ENCODE measurements at regions not wholly inside any gene's neighbourhood (a gene's known extent, or its start where the extent isn't known, plus 50 kb on each side); places are given as distances from the start of the nearest gene placed in this dataset.
"Not testable (repeated sequence)": the region's sequence is repeated elsewhere in the genome, so short reads cannot be mapped to it uniquely, and the experiment has no call there.

GRCh38 chr2:160583813-160584537 is 90.4 kb upstream of the RBMS1 start:
- DNase-seq = no peak
- CTCF ChIA-PET = no interaction called here
- H3K36me3 ChIP-seq (ENCODE audit: control insufficient read depth in 4 of 4, insufficient read depth in 4 of 4, low read length in 3 of 4) = no peaks in the 10 kb centered on the region
- WGBS (ENCODE audit: insufficient coverage) = 98% methylated on average over 6 of the region's 8 CpGs
- no peak overlapping the region for H3K4me3 ChIP-seq (ENCODE audit: control insufficient read depth in 1 of 7, extremely low read depth in 1 of 7, insufficient read depth in 4 of 7, low read depth in 2 of 7, low read length in 6 of 7)
- POLR2A ChIA-PET = no interaction called here
- H3K4me1 ChIP-seq (ENCODE audit: control extremely low read depth in 1 of 4, control insufficient read depth in 4 of 4, insufficient read depth in 4 of 4, low read length in 3 of 4) = no peaks in the 10 kb centered on the region
- H3K27me3 ChIP-seq (replicated peaks in 2 of 5; ENCODE audit: control insufficient read depth in 4 of 5, insufficient read depth in 5 of 5, low read length in 4 of 5) = no peaks in the 10 kb centered on the region
- no peaks in the 10 kb centered on the region for H3K9me3 ChIP-seq (ENCODE audit: control extremely low read depth in 1 of 5, control insufficient read depth in 4 of 5, insufficient read depth in 2 of 5, low read depth in 1 of 5, low read length in 4 of 5)
- H3K27ac ChIP-seq (ENCODE audit: insufficient read depth in 1 of 2, low read depth in 1 of 2, low read length in 2 of 2, poor library complexity in 1 of 2, severe bottlenecking in 2 of 2) = no peak overlapping the region

DNA sequence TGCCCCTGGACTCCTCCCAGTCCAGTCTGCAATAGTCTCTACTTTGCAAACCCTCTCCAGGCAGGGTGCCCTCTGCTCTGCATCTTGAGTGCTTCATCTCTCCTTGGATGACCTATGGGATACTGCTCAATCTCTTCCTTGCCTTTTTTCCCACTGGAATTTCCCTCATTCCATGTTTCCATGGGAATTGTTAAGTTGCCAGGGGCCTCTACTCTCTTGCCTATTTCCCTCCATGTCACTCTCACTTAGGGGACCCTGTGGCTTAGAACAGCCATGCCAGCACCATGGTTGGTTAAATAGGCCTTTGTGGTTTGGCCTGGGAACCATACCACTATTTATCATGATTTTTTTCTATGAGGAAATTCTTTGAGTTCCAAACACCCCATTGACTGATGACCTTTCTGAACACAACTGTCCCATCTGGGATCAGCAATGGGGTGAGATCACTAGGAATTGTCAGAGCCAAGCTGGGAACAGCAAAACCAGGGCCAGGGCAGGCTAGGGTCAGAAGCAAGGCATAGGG is 91.4 kb upstream of the RBMS1 start:
- POLR2A ChIA-PET = no interaction called here
- no peaks in the 10 kb centered on the region for H3K9me3 ChIP-seq (ENCODE audit: control extremely low read depth in 1 of 5, control insufficient read depth in 4 of 5, insufficient read depth in 2 of 5, low read depth in 1 of 5, low read length in 4 of 5)
- H3K36me3 ChIP-seq (ENCODE audit: control insufficient read depth in 4 of 4, insufficient read depth in 4 of 4, low read length in 3 of 4) = no peaks in the 10 kb centered on the region
- H3K27me3 ChIP-seq (replicated peaks in 2 of 5; ENCODE audit: control insufficient read depth in 4 of 5, insufficient read depth in 5 of 5, low read length in 4 of 5) = no peaks in the 10 kb centered on the region
- no peaks in the 10 kb centered on the region for H3K4me1 ChIP-seq (ENCODE audit: control extremely low read depth in 1 of 4, control insufficient read depth in 4 of 4, insufficient read depth in 4 of 4, low read length in 3 of 4)
- no peak for DNase-seq
- H3K4me3 ChIP-seq (ENCODE audit: control insufficient read depth in 1 of 7, extremely low read depth in 1 of 7, insufficient read depth in 4 of 7, low read depth in 2 of 7, low read length in 6 of 7) = no peak overlapping the region
- H3K27ac ChIP-seq (ENCODE audit: insufficient read depth in 1 of 2, low read depth in 1 of 2, low read length in 2 of 2, poor library complexity in 1 of 2, severe bottlenecking in 2 of 2) = no peak overlapping the region
- CTCF ChIA-PET = no interaction called here

DNA sequence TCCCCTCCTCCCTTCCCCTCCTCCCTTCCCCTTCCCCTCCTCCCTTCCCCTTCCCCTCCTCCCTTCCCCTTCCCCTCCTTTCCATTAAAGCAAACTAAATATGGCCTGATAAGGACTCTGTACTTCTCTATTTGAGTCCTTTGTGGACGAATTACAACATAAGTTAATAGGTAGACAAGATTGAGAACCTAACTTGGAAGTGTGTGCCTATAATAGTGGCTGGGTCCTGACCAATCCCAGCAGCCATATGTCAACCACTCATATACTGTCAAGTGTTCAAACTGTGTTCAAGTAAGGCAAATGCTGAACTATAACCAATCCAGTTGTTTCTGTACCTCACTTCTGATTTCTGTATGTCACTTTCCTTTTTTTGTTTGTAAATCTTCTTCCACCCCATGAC is 97.1 kb upstream of the RBMS1 start:
- peaks cover 0 to 7% (median 0%) of the 10 kb centered on the region in 5 experiments for H3K9me3 ChIP-seq (ENCODE audit: control extremely low read depth in 1 of 5, control insufficient read depth in 4 of 5, insufficient read depth in 2 of 5, low read depth in 1 of 5, low read length in 4 of 5)
- H3K27me3 ChIP-seq (replicated peaks in 2 of 5; ENCODE audit: control insufficient read depth in 4 of 5, insufficient read depth in 5 of 5, low read length in 4 of 5) = no peaks in the 10 kb centered on the region
- H3K36me3 ChIP-seq (ENCODE audit: control insufficient read depth in 4 of 4, insufficient read depth in 4 of 4, low read length in 3 of 4) = no peaks in the 10 kb centered on the region
- ChIA-PET CTCF (no interaction called here), POLR2A (no interaction called here)
- H3K4me1 ChIP-seq (ENCODE audit: control extremely low read depth in 1 of 4, control insufficient read depth in 4 of 4, insufficient read depth in 4 of 4, low read length in 3 of 4) = no peaks in the 10 kb centered on the region
- peak in 2 of 3 donors; percentile 43 to 57 for DNase-seq
- no CpG with 5 or more reads among the region's 1 CpG for WGBS (ENCODE audit: insufficient coverage)
- no peak overlapping the region for H3K27ac ChIP-seq (ENCODE audit: insufficient read depth in 1 of 2, low read depth in 1 of 2, low read length in 2 of 2, poor library complexity in 1 of 2, severe bottlenecking in 2 of 2)
- H3K4me3 ChIP-seq (ENCODE audit: control insufficient read depth in 1 of 7, extremely low read depth in 1 of 7, insufficient read depth in 4 of 7, low read depth in 2 of 7, low read length in 6 of 7) = no peak overlapping the region

DNA sequence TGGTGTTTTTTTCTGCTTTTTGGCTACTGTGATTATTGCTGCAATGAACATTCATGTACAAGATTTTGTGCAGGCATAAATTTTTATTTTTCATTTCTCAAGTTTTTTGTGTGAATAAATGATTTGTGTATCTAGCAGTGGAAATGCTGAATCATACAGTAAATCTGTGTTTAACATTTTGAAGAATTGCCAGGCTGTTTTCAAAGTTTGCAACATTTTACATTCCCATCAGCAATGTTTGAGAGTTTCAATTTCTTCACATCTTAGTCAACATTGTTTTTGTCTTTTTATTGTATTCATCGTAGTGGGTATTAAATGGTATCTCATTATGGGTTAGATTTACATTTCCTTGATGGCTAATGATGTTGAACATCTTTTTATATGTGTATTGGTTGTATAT is 98.8 kb upstream of the RBMS1 start:
- no peak for DNase-seq
- Histone ChIP-seq H3K27me3 (replicated peaks in 2 of 5; ENCODE audit: control insufficient read depth in 4 of 5, insufficient read depth in 5 of 5, low read length in 4 of 5) (no peaks in the 10 kb centered on the region), H3K4me3 (ENCODE audit: control insufficient read depth in 1 of 7, extremely low read depth in 1 of 7, insufficient read depth in 4 of 7, low read depth in 2 of 7, low read length in 6 of 7) (no peak overlapping the region), H3K9me3 (ENCODE audit: control extremely low read depth in 1 of 5, control insufficient read depth in 4 of 5, insufficient read depth in 2 of 5, low read depth in 1 of 5, low read length in 4 of 5) (peaks cover 0 to 7% (median 0%) of the 10 kb centered on the region in 5 experiments), H3K36me3 (ENCODE audit: control insufficient read depth in 4 of 4, insufficient read depth in 4 of 4, low read length in 3 of 4) (no peaks in the 10 kb centered on the region), H3K27ac (ENCODE audit: insufficient read depth in 1 of 2, low read depth in 1 of 2, low read length in 2 of 2, poor library complexity in 1 of 2, severe bottlenecking in 2 of 2) (no peak overlapping the region), H3K4me1 (ENCODE audit: control extremely low read depth in 1 of 4, control insufficient read depth in 4 of 4, insufficient read depth in 4 of 4, low read length in 3 of 4) (no peaks in the 10 kb centered on the region)
- CTCF ChIA-PET = no interaction called here
- no CpG with 5 or more reads among the region's 1 CpG for WGBS (ENCODE audit: insufficient coverage)
- POLR2A ChIA-PET = no interaction called here

DNA sequence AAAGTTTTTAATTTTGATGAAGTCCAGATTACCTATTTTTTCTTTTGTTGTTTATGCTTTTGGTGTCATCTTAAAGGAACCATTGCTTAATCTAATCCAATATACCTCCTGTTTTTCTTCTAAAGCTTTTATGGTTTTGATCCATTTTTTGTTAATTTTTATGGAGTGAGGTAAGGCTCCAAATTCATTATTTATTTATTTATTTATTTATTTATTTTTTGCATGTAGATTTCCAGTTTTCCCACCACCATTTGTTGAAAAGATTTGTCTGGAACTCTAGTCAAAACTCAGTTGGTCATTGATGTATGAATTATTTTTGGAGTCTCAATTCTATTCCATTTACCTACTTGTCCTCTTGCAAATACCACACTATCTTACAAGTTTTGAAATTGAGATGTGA is 99.4 kb upstream of the RBMS1 start:
- DNase-seq = no peak
- Histone ChIP-seq H3K27me3 (replicated peaks in 2 of 5; ENCODE audit: control insufficient read depth in 4 of 5, insufficient read depth in 5 of 5, low read length in 4 of 5) (no peaks in the 10 kb centered on the region), H3K9me3 (ENCODE audit: control extremely low read depth in 1 of 5, control insufficient read depth in 4 of 5, insufficient read depth in 2 of 5, low read depth in 1 of 5, low read length in 4 of 5) (peaks cover 0 to 7% (median 0%) of the 10 kb centered on the region in 5 experiments), H3K27ac (ENCODE audit: insufficient read depth in 1 of 2, low read depth in 1 of 2, low read length in 2 of 2, poor library complexity in 1 of 2, severe bottlenecking in 2 of 2) (no peak overlapping the region), H3K36me3 (ENCODE audit: control insufficient read depth in 4 of 4, insufficient read depth in 4 of 4, low read length in 3 of 4) (no peaks in the 10 kb centered on the region), H3K4me3 (ENCODE audit: control insufficient read depth in 1 of 7, extremely low read depth in 1 of 7, insufficient read depth in 4 of 7, low read depth in 2 of 7, low read length in 6 of 7) (no peak overlapping the region), H3K4me1 (ENCODE audit: control extremely low read depth in 1 of 4, control insufficient read depth in 4 of 4, insufficient read depth in 4 of 4, low read length in 3 of 4) (no peaks in the 10 kb centered on the region)
- ChIA-PET CTCF (no interaction called here), POLR2A (no interaction called here)

- DNase-seq = no peak
- no peak overlapping the region for H3K27ac ChIP-seq (ENCODE audit: insufficient read depth in 1 of 2, low read depth in 1 of 2, low read length in 2 of 2, poor library complexity in 1 of 2, severe bottlenecking in 2 of 2)
- no peaks in the 10 kb centered on the region for H3K27me3 ChIP-seq (replicated peaks in 2 of 5; ENCODE audit: control insufficient read depth in 4 of 5, insufficient read depth in 5 of 5, low read length in 4 of 5)
- ChIA-PET POLR2A (interaction anchor here (0.6 kb wide), 1 partner anchor 18 kb away, joined by 4 read pairs; no protein-coding TSS in a partner anchor), CTCF (no interaction called here)
- H3K36me3 ChIP-seq (ENCODE audit: control insufficient read depth in 4 of 4, insufficient read depth in 4 of 4, low read length in 3 of 4) = no peaks in the 10 kb centered on the region
- H3K4me3 ChIP-seq (ENCODE audit: control insufficient read depth in 1 of 7, extremely low read depth in 1 of 7, insufficient read depth in 4 of 7, low read depth in 2 of 7, low read length in 6 of 7) = no peak overlapping the region
- H3K4me1 ChIP-seq (ENCODE audit: control extremely low read depth in 1 of 4, control insufficient read depth in 4 of 4, insufficient read depth in 4 of 4, low read length in 3 of 4) = no peaks in the 10 kb centered on the region
- peaks cover 0 to 7% (median 0%) of the 10 kb centered on the region in 5 experiments for H3K9me3 ChIP-seq (ENCODE audit: control extremely low read depth in 1 of 5, control insufficient read depth in 4 of 5, insufficient read depth in 2 of 5, low read depth in 1 of 5, low read length in 4 of 5)
Observed at GRCh38 chr2:160596441-160596840, 102.8 kb upstream of the RBMS1 start.

GRCh38 chr2:160600437-160600836 is 106.8 kb upstream of the RBMS1 start:
- H3K27me3 ChIP-seq (replicated peaks in 2 of 5; ENCODE audit: control insufficient read depth in 4 of 5, insufficient read depth in 5 of 5, low read length in 4 of 5); DNase-seq; H3K9me3 ChIP-seq (ENCODE audit: control extremely low read depth in 1 of 5, control insufficient read depth in 4 of 5, insufficient read depth in 2 of 5, low read depth in 1 of 5, low read length in 4 of 5); H3K27ac ChIP-seq (ENCODE audit: insufficient read depth in 1 of 2, low read depth in 1 of 2, low read length in 2 of 2, poor library complexity in 1 of 2, severe bottlenecking in 2 of 2); H3K4me3 ChIP-seq (ENCODE audit: control insufficient read depth in 1 of 7, extremely low read depth in 1 of 7, insufficient read depth in 4 of 7, low read depth in 2 of 7, low read length in 6 of 7); POLR2A ChIA-PET; H3K36me3 ChIP-seq (ENCODE audit: control insufficient read depth in 4 of 4, insufficient read depth in 4 of 4, low read length in 3 of 4); H3K4me1 ChIP-seq (ENCODE audit: control extremely low read depth in 1 of 4, control insufficient read depth in 4 of 4, insufficient read depth in 4 of 4, low read length in 3 of 4); CTCF ChIA-PET: not testable (repeated sequence)
- WGBS (ENCODE audit: insufficient coverage) = 100% methylated on average over 1 of the region's 1 CpG

All from common myeloid progenitor, CD34-positive (primary cell).